HCT116 (cell line): ENCODE measurements at regions not wholly inside any gene's neighbourhood (a gene's known extent, or its start where the extent isn't known, plus 50 kb on each side); places are given as distances from the start of the nearest gene placed in this dataset.

ENCODE experiments used
- CEBPB ChIP-seq: IDR thresholded peaks from 2 replicates; pipeline ENCODE4 v1.6.1; 2012; ENCODE audit warnings: low read depth
- CTCF ChIP-seq, 3 experiments: fragments of 200-600 bp in 1 of 3; sonication (generic) in 1 of 3; IDR thresholded peaks in 2 of 3; conservative IDR thresholded peaks in 1 of 3; 2 replicates each; pipeline ENCODE4 v1.5.1; 2012 to 2017; ENCODE audit warnings: low read depth in 2 of 3, low read length in 2 of 3, antibody characterized with exemption in 1 of 3, borderline replicate concordance in 1 of 3, control low read depth in 1 of 3, mild to moderate bottlenecking in 1 of 3, mixed read lengths in 1 of 3, mixed run types in 1 of 3, moderate library complexity in 1 of 3; ENCODE audit not compliant: insufficient read depth in 1 of 3
- JUND ChIP-seq: IDR thresholded peaks from 2 replicates; pipeline ENCODE4 v1.6.1; 2012
- POLR2AphosphoS5 ChIP-seq: IDR thresholded peaks from 2 replicates; pipeline ENCODE4 v1.6.1; 2011; ENCODE audit warnings: mild to moderate bottlenecking, low read depth, low read length, moderate library complexity
- SIN3A ChIP-seq: IDR thresholded peaks from 2 replicates; pipeline ENCODE4 v1.6.1; 2012; ENCODE audit warnings: low read depth
- YY1 ChIP-seq: IDR thresholded peaks from 2 replicates; pipeline ENCODE4 v1.6.1; 2011; ENCODE audit warnings: low read length, low read depth, moderate library complexity, mild to moderate bottlenecking; ENCODE audit not compliant: insufficient replicate concordance; ENCODE audit errors: extremely low read depth

- TF ChIP-seq CTCF (IDR thresholded peaks at IDR 0.05 in 2 of 3, conservative IDR thresholded peaks at IDR 0.05 in 1 of 3; ENCODE audit: borderline replicate concordance in 1 of 3, insufficient read depth in 1 of 3, low read depth in 2 of 3, low read length in 2 of 3) (no peak), SIN3A (no peak), JUND (no peak), YY1 (no peak), POLR2AphosphoS5 (no peak), CEBPB (no peak)
Observed at GRCh38 chr3:81426826-81427577, 334.4 kb downstream of the GBE1 start.
